NB4 (cell line): ENCODE measurements at regions not wholly inside any gene's neighbourhood (a gene's known extent, or its start where the extent isn't known, plus 50 kb on each side); places are given as distances from the start of the nearest gene placed in this dataset.

Experiments
- POLR2A ChIP-seq: IDR thresholded peaks from 2 replicates; pipeline ENCODE4 v1.6.1; 2011; ENCODE audit warnings: mild to moderate bottlenecking; ENCODE audit not compliant: insufficient read length; ENCODE audit errors: extremely low read depth
- TF ChIP-seq, protein P1 (sequence below): IDR thresholded peaks from one replicate; pipeline ENCODE4 v1.5.1; 2012; ENCODE audit warnings: low read depth, low read length

DNA sequence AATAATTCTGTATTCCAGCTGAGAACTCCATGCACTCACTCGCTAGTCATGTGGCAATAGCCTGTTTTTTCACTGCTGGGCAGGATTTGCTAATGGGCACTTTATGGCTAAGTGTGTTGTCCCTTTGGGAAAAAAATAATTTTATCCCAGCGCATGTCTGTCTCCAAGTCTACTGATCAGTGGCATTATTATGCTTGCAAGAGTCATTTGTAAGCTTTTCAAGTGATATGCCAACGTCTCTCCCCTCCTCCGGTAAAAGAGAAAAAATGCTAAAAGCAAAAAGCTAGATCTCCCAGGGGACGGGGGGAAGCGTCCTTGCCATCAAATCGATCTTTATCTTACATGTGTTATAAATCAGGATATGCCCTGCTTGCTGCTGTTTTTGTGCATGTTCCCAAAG is 407.7 kb downstream of the CDH26 start:
- TF ChIP-seq, protein P1, sequence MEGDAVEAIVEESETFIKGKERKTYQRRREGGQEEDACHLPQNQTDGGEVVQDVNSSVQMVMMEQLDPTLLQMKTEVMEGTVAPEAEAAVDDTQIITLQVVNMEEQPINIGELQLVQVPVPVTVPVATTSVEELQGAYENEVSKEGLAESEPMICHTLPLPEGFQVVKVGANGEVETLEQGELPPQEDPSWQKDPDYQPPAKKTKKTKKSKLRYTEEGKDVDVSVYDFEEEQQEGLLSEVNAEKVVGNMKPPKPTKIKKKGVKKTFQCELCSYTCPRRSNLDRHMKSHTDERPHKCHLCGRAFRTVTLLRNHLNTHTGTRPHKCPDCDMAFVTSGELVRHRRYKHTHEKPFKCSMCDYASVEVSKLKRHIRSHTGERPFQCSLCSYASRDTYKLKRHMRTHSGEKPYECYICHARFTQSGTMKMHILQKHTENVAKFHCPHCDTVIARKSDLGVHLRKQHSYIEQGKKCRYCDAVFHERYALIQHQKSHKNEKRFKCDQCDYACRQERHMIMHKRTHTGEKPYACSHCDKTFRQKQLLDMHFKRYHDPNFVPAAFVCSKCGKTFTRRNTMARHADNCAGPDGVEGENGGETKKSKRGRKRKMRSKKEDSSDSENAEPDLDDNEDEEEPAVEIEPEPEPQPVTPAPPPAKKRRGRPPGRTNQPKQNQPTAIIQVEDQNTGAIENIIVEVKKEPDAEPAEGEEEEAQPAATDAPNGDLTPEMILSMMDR = no peak
- TF ChIP-seq POLR2A = no peak
